ENCODE measurements at regions not wholly inside any gene's neighbourhood (a gene's known extent, or its start where the extent isn't known, plus 50 kb on each side); places are given as distances from the start of the nearest gene placed in this dataset.

GRCh38 chr9:87799503-87799902, 73.6 kb downstream of the CTSL start:
- TF ChIP-seq REST (IDR thresholded peaks at IDR 0.05; ENCODE audit: insufficient read depth in 1 of 2, low read depth in 2 of 2, low read length in 1 of 2) = no peak
- TF ChIP-seq SIN3A (IDR thresholded peaks at IDR 0.05; ENCODE audit: borderline replicate concordance, insufficient read depth, low read depth, low read length) = no peak
- no peak for TF ChIP-seq POLR2AphosphoS5 (IDR thresholded peaks at IDR 0.05; ENCODE audit: low read depth, low read length)
- TF ChIP-seq TCF7L2 (IDR thresholded peaks at IDR 0.05; ENCODE audit: low read depth, low read length) = no peak
- CTCF ChIA-PET = no interaction called here
- in situ Hi-C loops (cut with HindIII; ENCODE audit: low pct_unique_long_range_greater_than_20kb, low sequenced_read_pairs) (no loop called here), intact Hi-C loops (cut with micrococcal nuclease; ENCODE audit: unreplicated experiment) (no loop called here)
- H3K36me3 ChIP-seq (ENCODE audit: control insufficient read depth, insufficient read depth, low read length) = no peaks in the 10 kb centered on the region
- H3K4me1 ChIP-seq (ENCODE audit: control insufficient read depth, insufficient read depth, low read length) = no peaks in the 10 kb centered on the region
- DNase-seq (ENCODE audit: low read depth, low spot score) (no peak), ATAC-seq (no peak)
- no peak overlapping the region for H3K4me3 ChIP-seq (ENCODE audit: low read depth in 2 of 2, low read length in 2 of 2)
- no peaks in the 10 kb centered on the region for H3K27me3 ChIP-seq (ENCODE audit: control insufficient read depth, insufficient read depth, low read length)
- POLR2A ChIA-PET = no interaction called here
- H3K27ac ChIP-seq (ENCODE audit: low read length) = no peak overlapping the region
- no peaks in the 10 kb centered on the region for H3K9me3 ChIP-seq (ENCODE audit: control insufficient read depth, insufficient read depth, low read depth, low read length)
- BruUV-seq (replicated peaks) = no TSS peak

- no TSS peak for BruUV-seq (replicated peaks)
- no peaks in the 10 kb centered on the region for H3K4me1 ChIP-seq (ENCODE audit: control insufficient read depth, insufficient read depth, low read length)
- ChIA-PET CTCF (no interaction called here), POLR2A (no interaction called here)
- in situ Hi-C loops (cut with HindIII; ENCODE audit: low pct_unique_long_range_greater_than_20kb, low sequenced_read_pairs) = no loop called here
- TF ChIP-seq SIN3A (IDR thresholded peaks at IDR 0.05; ENCODE audit: borderline replicate concordance, insufficient read depth, low read depth, low read length) (no peak), CTCF (IDR thresholded peaks at IDR 0.05) (no peak), TCF7L2 (IDR thresholded peaks at IDR 0.05; ENCODE audit: low read depth, low read length) (no peak), REST (IDR thresholded peaks at IDR 0.05; ENCODE audit: insufficient read depth in 1 of 2, low read depth in 2 of 2, low read length in 1 of 2) (no peak), POLR2AphosphoS5 (IDR thresholded peaks at IDR 0.05; ENCODE audit: low read depth, low read length) (no peak)
- DNase-seq (ENCODE audit: low read depth, low spot score) = no peak
- ATAC-seq = no peak
- H3K4me3 ChIP-seq (ENCODE audit: low read depth in 2 of 2, low read length in 2 of 2) = no peak overlapping the region
- intact Hi-C loops (cut with micrococcal nuclease; ENCODE audit: unreplicated experiment) = no loop called here
- H3K27ac ChIP-seq (ENCODE audit: low read length) = no peak overlapping the region
- no peaks in the 10 kb centered on the region for H3K36me3 ChIP-seq (ENCODE audit: control insufficient read depth, insufficient read depth, low read length)
- H3K27me3 ChIP-seq (ENCODE audit: control insufficient read depth, insufficient read depth, low read length) = no peaks in the 10 kb centered on the region
- no peaks in the 10 kb centered on the region for H3K9me3 ChIP-seq (ENCODE audit: control insufficient read depth, insufficient read depth, low read depth, low read length)
Observed at GRCh38 chr9:87800456-87800855, 74.5 kb downstream of the CTSL start.

Measured in Panc1 (cell line).